ENCODE measurements at regions not wholly inside any gene's neighbourhood (a gene's known extent, or its start where the extent isn't known, plus 50 kb on each side); places are given as distances from the start of the nearest gene placed in this dataset.

DNA sequence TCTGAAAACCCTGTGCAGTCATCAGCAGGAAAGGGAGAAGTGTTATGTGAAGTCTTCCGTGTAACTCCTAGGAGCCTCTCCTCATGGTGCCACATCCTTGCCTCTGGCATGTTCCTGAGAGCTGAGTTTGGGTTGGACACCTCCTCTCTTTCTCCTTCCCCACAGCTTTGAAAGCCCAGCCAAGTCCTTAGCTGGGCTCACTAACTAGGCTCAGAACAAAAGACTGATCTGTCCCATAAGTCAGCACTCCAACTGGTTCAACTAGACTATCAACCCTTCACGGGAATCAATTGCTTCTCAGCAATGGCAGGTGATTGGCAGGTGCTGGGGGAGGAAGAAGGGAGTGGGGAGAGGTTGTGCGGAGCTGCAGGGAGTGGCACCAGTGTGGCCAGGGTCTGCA, 509.9 kb upstream of the B3GAT1 start:
- no peaks in the 10 kb centered on the region for H3K4me1 ChIP-seq (ENCODE audit: insufficient read depth, low read length, severe bottlenecking)
- TF ChIP-seq, protein P1, sequence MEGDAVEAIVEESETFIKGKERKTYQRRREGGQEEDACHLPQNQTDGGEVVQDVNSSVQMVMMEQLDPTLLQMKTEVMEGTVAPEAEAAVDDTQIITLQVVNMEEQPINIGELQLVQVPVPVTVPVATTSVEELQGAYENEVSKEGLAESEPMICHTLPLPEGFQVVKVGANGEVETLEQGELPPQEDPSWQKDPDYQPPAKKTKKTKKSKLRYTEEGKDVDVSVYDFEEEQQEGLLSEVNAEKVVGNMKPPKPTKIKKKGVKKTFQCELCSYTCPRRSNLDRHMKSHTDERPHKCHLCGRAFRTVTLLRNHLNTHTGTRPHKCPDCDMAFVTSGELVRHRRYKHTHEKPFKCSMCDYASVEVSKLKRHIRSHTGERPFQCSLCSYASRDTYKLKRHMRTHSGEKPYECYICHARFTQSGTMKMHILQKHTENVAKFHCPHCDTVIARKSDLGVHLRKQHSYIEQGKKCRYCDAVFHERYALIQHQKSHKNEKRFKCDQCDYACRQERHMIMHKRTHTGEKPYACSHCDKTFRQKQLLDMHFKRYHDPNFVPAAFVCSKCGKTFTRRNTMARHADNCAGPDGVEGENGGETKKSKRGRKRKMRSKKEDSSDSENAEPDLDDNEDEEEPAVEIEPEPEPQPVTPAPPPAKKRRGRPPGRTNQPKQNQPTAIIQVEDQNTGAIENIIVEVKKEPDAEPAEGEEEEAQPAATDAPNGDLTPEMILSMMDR (IDR thresholded peaks at IDR 0.05; ENCODE audit: low read length) = no peak
- TF ChIP-seq EZH2 (IDR thresholded peaks at IDR 0.05; ENCODE audit: borderline replicate concordance, low read length) = no peak
- no peaks in the 10 kb centered on the region for H3F3A ChIP-seq (ENCODE audit: insufficient read depth, low read length)
- H4K20me1 ChIP-seq (ENCODE audit: insufficient read depth, low read length) = no peaks in the 10 kb centered on the region
- no peaks in the 10 kb centered on the region for H3K27me3 ChIP-seq (ENCODE audit: insufficient read depth, low read length)
- H3K4me3 ChIP-seq (ENCODE audit: low read depth, low read length, poor library complexity, severe bottlenecking) = no peak overlapping the region
- H3K27ac ChIP-seq (ENCODE audit: low read depth, low read length, poor library complexity, severe bottlenecking) = no peak overlapping the region
- H3K79me2 ChIP-seq (ENCODE audit: insufficient read depth, low read length) = no peaks in the 10 kb centered on the region
- no peaks in the 10 kb centered on the region for H3K9me2 ChIP-seq (ENCODE audit: low read depth, low read length)
- H2AFZ ChIP-seq (ENCODE audit: low read length) = no peak overlapping the region
- H3K36me3 ChIP-seq (ENCODE audit: insufficient read depth, low read length) = no peaks in the 10 kb centered on the region
- H3K4me2 ChIP-seq (ENCODE audit: low read length) = no peak overlapping the region
- H3K9me3 ChIP-seq (ENCODE audit: low read length) = no peaks in the 10 kb centered on the region
- no peak overlapping the region for H3K9ac ChIP-seq (ENCODE audit: low read length)

DNA sequence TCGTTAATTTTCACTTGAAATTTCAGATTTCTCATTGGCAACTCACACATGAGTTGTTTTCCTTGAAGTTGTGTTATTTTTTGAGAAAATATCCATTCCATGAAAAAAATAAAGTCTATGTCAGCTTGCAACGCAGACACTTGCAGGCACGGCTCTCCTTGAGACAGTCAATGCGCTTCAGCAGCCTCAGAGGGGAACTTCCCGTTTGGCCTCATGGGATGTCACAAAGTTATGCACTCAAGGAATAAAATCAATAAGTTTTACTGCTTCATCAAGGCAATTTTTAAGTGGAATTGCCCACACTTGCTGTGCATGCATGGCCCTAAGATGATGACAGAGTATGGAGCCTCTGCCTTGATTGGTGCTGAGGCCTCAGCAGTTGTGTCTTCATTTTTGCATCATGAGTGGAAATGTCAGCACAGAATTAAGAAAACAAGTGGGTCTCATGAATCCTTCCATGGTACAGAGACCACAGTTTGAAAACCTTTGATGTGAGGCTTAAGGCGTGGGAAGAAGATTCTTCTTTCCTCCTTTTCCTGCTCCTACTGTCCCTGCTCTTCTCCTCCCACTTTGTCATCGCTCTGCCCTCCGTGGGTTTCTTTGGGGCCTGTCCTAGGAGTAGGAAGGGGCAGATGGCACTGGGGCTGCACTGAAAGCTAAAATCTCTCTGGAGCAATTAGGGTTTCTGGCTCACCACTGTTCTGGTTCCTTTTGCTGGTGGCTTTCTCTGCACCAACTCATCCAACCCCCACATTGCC, 509.0 kb upstream of the B3GAT1 start:
- Histone ChIP-seq H3K4me1 (ENCODE audit: insufficient read depth, low read length, severe bottlenecking) (no peaks in the 10 kb centered on the region), H3K9me3 (ENCODE audit: low read length) (no peaks in the 10 kb centered on the region), H2AFZ (ENCODE audit: low read length) (no peak overlapping the region), H3K9me2 (ENCODE audit: low read depth, low read length) (no peaks in the 10 kb centered on the region), H3K9ac (ENCODE audit: low read length) (no peak overlapping the region), H3K27ac (ENCODE audit: low read depth, low read length, poor library complexity, severe bottlenecking) (no peak overlapping the region), H3K27me3 (ENCODE audit: insufficient read depth, low read length) (no peaks in the 10 kb centered on the region), H3K4me2 (ENCODE audit: low read length) (no peak overlapping the region), H4K20me1 (ENCODE audit: insufficient read depth, low read length) (no peaks in the 10 kb centered on the region), H3K4me3 (ENCODE audit: low read depth, low read length, poor library complexity, severe bottlenecking) (no peak overlapping the region), H3F3A (ENCODE audit: insufficient read depth, low read length) (no peaks in the 10 kb centered on the region), H3K79me2 (ENCODE audit: insufficient read depth, low read length) (no peaks in the 10 kb centered on the region), H3K36me3 (ENCODE audit: insufficient read depth, low read length) (no peaks in the 10 kb centered on the region)
- no peak for TF ChIP-seq EZH2 (IDR thresholded peaks at IDR 0.05; ENCODE audit: borderline replicate concordance, low read length)
- TF ChIP-seq, protein P1 (IDR thresholded peaks at IDR 0.05; ENCODE audit: low read length) = no peak

DNA sequence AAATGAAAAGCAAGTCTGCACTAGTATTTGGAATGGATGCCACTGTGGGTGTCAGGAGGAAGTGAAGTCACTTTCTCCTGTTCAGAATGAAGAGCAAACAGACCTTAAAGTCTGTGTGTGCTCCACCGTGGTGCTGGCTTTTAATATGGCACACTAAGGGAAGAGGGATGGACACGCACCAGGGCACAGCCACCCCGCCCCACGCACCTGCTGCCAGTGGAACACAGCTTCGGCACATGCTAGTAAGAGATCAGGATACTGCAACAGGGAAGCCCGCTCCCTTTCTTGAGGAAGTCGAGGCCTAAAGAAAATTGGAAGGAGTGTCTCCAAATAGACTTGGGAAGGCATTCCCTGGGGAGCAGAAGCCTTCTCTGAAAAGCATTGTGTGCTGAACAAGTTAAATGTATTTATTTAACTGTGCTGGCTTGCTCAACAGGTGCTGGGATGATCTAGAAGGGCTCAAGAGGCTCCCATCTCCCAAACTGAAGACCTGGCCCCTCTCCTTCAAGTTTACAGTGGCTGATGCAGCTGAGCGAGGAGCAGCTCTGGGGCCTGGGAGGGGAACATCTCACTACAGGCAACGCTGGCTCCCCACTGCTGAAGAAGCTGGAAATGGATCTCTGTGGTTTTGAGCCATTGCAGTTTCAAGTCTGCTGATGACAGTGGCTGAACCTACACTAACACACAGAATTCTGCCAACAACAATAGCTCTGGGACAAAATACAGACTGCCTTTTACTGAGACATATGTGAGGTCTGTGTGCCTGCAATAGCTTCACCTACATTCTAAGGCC, 504.6 kb upstream of the B3GAT1 start:
- Histone ChIP-seq H3K36me3 (ENCODE audit: insufficient read depth, low read length) (no peaks in the 10 kb centered on the region), H3K4me2 (ENCODE audit: low read length) (no peak overlapping the region), H3K4me1 (ENCODE audit: insufficient read depth, low read length, severe bottlenecking) (no peaks in the 10 kb centered on the region)

More for the DNA sequence above, 504.6 kb upstream of the B3GAT1 start:
- Histone ChIP-seq H3K27me3 (ENCODE audit: insufficient read depth, low read length) (no peaks in the 10 kb centered on the region), H2AFZ (ENCODE audit: low read length) (no peak overlapping the region), H3K79me2 (ENCODE audit: insufficient read depth, low read length) (no peaks in the 10 kb centered on the region), H4K20me1 (ENCODE audit: insufficient read depth, low read length) (no peaks in the 10 kb centered on the region), H3F3A (ENCODE audit: insufficient read depth, low read length) (no peaks in the 10 kb centered on the region), H3K27ac (ENCODE audit: low read depth, low read length, poor library complexity, severe bottlenecking) (no peak overlapping the region), H3K9me3 (ENCODE audit: low read length) (no peaks in the 10 kb centered on the region), H3K9me2 (ENCODE audit: low read depth, low read length) (no peaks in the 10 kb centered on the region), H3K9ac (ENCODE audit: low read length) (no peak overlapping the region), H3K4me3 (ENCODE audit: low read depth, low read length, poor library complexity, severe bottlenecking) (no peak overlapping the region)
- TF ChIP-seq EZH2 (IDR thresholded peaks at IDR 0.05; ENCODE audit: borderline replicate concordance, low read length) = no peak
- TF ChIP-seq, protein P1 (IDR thresholded peaks at IDR 0.05; ENCODE audit: low read length) = no peak

Measured in OCI-LY1 (cell line).